ENCODE measurements at regions not wholly inside any gene's neighbourhood (a gene's known extent, or its start where the extent isn't known, plus 50 kb on each side); places are given as distances from the start of the nearest gene placed in this dataset.

DNA sequence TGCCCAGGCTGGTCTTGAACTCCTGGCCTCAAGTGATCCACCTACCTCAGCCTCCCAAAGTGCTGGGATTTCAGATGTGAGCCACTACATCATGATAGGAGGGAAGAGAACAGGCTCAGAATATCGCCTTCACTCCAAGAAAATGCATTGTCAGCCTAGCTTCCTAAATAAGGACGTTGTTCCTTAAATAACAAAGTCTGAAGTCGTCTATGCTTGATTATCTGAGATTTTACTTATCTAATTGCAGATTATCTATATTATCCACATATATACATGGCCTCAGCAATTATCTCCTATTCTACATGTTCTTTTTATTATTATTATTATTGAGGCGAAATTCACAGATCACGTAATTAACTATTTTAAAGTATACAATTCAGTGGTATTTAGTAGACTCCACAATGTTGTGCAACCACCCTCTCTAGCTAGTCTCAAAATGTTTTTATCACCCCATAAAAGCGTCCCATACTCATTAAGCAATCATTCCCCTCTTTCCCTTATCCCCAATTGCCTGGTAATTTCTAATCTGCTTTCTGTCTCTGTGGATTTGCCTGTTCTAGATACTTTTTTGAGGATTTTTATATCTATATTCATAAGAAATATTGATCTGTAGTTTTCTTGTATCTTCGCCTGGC, 95.1 kb upstream of the RFX8 start:
- Histone ChIP-seq H3K23me2 (ENCODE audit: low read depth, low read length) (no peaks in the 10 kb centered on the region), H2BK5ac (ENCODE audit: low read depth, low read length) (no peak overlapping the region), H3K4me3 (ENCODE audit: extremely low read depth in 1 of 4, insufficient read depth in 2 of 4, low read depth in 3 of 4, low read length in 4 of 4) (no peak overlapping the region), H3K14ac (ENCODE audit: insufficient read length) (no peak overlapping the region), H4K5ac (ENCODE audit: insufficient read length, low read depth, low read length) (no peak overlapping the region), H3K23ac (ENCODE audit: insufficient read length) (no peak overlapping the region), H3K79me1 (ENCODE audit: low read depth, low read length) (no peaks in the 10 kb centered on the region), H3K27ac (ENCODE audit: low read depth, low read length) (no peak overlapping the region), H4K8ac (ENCODE audit: extremely low read depth, insufficient read depth, low read length) (no peak overlapping the region), H2BK12ac (ENCODE audit: low read depth, low read length) (no peak overlapping the region), H3K18ac (ENCODE audit: extremely low read depth, low read length) (no peak overlapping the region), H3K4ac (replicated peaks; ENCODE audit: insufficient read length, low read depth, low read length) (no peak overlapping the region), H2BK20ac (ENCODE audit: low read length) (no peak overlapping the region), H3K9ac (replicated peaks in 1 of 4; ENCODE audit: extremely low read depth in 1 of 4, low read depth in 3 of 4, low read length in 3 of 4) (no peak overlapping the region), H4K91ac (replicated peaks; ENCODE audit: insufficient read length, low read length) (no peak overlapping the region), H3K9me3 (ENCODE audit: insufficient read depth in 2 of 2, low read depth in 1 of 2, low read length in 1 of 2) (no peaks in the 10 kb centered on the region), H3K79me2 (ENCODE audit: control insufficient read depth in 1 of 2, insufficient read depth in 2 of 2, low read length in 2 of 2) (no peaks in the 10 kb centered on the region), H3K36me3 (ENCODE audit: control insufficient read depth in 2 of 4, insufficient read depth in 4 of 4, low read length in 3 of 4) (no peaks in the 10 kb centered on the region), H4K20me1 (replicated peaks in 1 of 2; ENCODE audit: control insufficient read depth in 1 of 2, insufficient read depth in 2 of 2, low read length in 2 of 2) (no peaks in the 10 kb centered on the region), H2BK15ac (ENCODE audit: low read length) (no peak overlapping the region), H2AK5ac (ENCODE audit: low read depth, low read length) (no peak overlapping the region), H3K56ac (replicated peaks; ENCODE audit: insufficient read length, low read depth, low read length) (no peak overlapping the region), H3K4me2 (ENCODE audit: insufficient read depth in 1 of 2, low read depth in 2 of 2, low read length in 2 of 2) (no peak overlapping the region), H2AFZ (ENCODE audit: low read length) (no peak overlapping the region), H3K4me1 (replicated peaks in 1 of 4; ENCODE audit: control insufficient read depth in 3 of 4, insufficient read depth in 4 of 4, low read length in 3 of 4) (peaks cover 0 to 9% (median 8%) of the 10 kb centered on the region in 4 experiments; a peak in 5 of 7 replicates), H3K27me3 (replicated peaks in 1 of 4; ENCODE audit: control insufficient read depth in 3 of 4, extremely low read depth in 1 of 4, insufficient read depth in 3 of 4, low read length in 3 of 4) (no peaks in the 10 kb centered on the region), H2BK120ac (replicated peaks; ENCODE audit: low read depth, low read length) (no peak overlapping the region)
- FAIRE-seq (no peak), DNase-seq (ENCODE audit: low read depth in 1 of 2, low spot score in 2 of 2) (no peak)
- CTCF ChIA-PET (ENCODE audit: partially characterized antibody) = no interaction called here
- POLR2A ChIA-PET (ENCODE audit: partially characterized antibody) = no interaction called here
- WGBS, 2 experiments (ENCODE audit: extremely low coverage in 1 of 2, insufficient coverage in 1 of 2, insufficient read length in 1 of 2, insufficient replicate concordance in 2 of 2, low coverage in 1 of 2, low lambda C conversion rate in 2 of 2, missing lambda C conversion rate in 1 of 2) = 85% methylated on average over 7 of the region's 7 CpGs; no CpG with 5 or more reads in 1 of the 2 experiments
- TF ChIP-seq PHF8 (conservative IDR thresholded peaks at IDR 0.05; ENCODE audit: low read depth, low read length) (no peak), HDAC6 (IDR thresholded peaks at IDR 0.05; ENCODE audit: low read depth, low read length) (no peak), TBP (IDR thresholded peaks at IDR 0.05; ENCODE audit: low read depth, low read length) (no peak), RBBP5 (IDR thresholded peaks at IDR 0.05; ENCODE audit: borderline replicate concordance, low read depth, low read length) (no peak), CHD2 (IDR thresholded peaks at IDR 0.05; ENCODE audit: low read length) (no peak)

Measured in H1 (cell line).